ENCODE measurements at regions not wholly inside any gene's neighbourhood (a gene's known extent, or its start where the extent isn't known, plus 50 kb on each side); places are given as distances from the start of the nearest gene placed in this dataset.

DNA sequence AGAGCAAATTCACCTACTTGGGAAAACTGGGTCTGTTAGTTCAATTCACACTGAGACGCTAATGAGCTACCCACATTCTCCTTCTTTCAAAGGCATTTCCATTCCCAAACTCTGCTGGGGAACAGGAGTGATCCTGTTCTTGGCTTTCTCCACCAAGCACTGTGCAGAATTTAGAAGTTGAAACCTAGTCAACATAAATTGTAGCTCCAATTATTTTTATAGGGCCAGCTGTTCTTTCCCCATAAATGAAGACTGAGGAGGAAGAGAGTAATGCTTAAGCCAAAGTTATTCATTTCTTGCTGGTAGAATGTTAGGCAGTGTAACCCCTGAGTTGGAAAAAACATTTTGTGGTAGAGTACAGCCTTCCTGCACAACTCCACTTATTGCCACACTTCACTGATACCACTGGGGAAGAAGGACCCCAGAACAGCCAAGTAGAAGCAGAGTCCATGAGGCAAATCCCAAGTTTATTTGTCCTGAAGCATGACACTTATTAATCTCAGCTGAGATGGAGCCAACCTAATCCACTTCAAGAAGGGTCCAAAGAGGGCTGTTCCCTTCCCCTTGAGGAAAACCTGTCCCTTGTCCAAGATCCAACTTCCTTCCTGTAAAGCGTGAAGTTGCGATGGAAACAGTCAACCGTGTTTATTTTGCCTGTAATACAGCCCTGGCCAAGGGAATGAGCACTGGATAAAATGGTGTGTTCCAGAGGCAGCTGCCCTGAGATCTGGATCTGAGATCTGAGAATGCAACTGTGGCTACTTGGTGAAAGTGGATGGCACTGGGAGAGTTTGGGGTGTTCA is 151.8 kb downstream of the TBX5 start:
- DNase-seq: no peak

DNA sequence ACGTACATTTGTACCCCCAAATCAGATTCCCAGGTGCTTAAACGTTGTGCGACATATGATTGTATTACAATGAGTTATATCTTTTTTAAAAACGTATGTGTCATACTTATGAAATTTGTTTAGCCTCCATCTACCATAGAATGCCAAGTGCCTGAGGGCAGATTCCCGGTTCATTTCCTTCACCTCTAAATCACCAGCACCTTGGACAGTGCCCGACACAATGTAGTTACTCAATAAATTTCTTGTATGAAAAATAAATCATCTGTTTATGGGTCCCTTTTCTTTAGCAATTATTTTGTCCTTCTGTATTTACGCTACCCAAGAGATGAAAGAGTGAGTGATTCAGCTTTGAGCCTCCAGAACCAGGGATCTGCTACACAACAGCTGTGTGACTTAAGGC is 157.4 kb downstream of the TBX5 start:
- no peak for DNase-seq

DNA sequence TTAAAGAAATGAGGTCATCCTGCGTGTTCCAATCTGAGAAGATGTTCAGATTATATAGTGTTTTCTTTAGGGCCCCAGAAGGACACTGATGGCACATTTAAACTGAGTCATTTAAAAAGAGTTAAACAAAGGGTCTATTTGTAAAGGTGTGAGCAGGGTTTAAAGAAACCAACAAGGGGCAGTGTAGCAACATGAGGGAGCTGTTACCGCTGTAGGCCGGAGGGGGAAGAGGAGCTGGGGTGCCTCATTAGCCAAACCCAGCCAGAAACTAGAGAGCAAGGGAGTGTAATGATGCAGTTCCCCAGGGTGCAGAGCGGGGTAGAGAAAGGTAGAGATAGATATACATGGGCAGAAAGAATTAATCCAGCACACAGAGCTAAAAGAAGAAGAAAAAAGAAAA is 160.4 kb downstream of the TBX5 start:
- no peak for DNase-seq

DNA sequence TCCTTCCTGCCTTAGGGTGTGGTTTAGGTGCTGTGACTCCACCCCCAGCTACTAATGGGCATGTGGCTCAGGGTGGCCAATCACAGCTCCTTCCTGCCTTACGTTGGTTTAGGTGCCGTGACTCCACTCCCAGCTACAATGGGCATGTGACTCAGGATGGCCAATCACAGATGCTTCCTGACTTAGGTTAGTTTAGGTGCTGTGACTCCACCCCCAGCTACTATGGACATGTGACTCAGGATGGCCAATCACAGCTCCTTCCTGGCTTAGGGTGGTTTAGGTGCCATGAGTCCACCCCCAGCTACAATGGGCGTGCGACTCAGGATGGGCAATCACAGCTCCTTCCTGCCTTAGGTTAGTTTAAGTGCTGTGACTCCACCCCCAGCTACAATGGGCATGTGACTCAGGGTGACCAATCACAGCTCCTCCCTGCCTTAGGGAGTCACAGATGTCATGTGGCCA is 163.9 kb downstream of the TBX5 start:
- DNase-seq: no peak

DNA sequence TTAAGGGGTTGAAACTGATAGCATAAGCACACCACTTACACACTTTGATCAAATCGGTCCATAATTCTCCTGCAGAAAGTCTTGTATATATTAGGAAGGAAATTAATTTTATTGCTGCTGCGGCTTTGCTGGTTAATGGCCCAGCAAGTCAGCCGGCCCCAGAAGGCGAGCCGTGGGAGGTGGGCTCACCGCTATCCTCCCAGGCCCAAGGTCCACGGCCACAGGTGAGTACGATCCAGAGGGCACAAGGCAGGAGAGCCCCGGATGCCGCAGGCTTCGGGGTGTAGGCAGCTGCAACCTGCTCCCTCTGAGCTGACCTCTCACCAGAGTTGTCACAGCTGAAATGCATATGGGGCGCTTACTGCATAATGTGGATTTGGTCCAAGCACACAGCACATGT is 165.7 kb downstream of the TBX5 start:
- DNase-seq: no peak

DNA sequence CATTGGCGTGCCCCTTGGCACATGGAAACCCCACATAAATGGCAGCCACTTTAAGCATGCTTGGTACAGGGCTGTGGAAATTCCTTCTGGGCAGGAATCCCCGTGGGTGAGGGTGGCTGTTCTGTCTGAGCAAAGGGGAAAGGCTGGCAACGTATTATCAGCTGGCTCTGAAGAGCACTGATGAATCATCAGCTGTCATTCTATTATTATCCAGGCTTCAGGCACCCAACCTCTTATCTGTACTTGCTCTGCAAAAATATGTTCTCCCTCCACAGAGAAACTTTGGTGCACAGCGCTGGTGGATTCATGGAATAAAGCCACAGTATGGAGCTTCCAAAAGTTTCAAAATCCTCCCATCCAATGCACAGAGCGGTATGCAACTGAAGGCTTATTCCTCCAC is 167.1 kb downstream of the TBX5 start:
- DNase-seq: no peak

DNA sequence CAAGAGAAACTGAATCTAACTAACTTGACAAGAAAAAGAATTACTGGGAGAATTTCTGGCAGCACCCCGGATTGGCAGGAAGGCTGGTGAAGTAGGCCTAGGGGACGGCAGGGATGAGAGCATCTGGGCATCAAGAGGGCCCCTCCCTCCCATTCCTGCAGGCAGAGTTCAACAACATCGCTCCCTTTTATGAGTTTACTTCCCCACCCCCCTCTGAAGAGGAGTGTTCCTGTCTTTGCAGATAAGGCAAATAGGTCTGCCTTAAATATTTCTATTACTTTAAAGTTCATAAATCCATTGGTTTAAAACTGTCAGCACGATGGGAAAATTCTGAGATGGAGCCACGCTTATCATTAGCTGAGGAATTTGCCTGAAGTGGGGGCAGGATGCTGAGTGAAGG is 168.7 kb downstream of the TBX5 start:
- DNase-seq: no peak

DNA sequence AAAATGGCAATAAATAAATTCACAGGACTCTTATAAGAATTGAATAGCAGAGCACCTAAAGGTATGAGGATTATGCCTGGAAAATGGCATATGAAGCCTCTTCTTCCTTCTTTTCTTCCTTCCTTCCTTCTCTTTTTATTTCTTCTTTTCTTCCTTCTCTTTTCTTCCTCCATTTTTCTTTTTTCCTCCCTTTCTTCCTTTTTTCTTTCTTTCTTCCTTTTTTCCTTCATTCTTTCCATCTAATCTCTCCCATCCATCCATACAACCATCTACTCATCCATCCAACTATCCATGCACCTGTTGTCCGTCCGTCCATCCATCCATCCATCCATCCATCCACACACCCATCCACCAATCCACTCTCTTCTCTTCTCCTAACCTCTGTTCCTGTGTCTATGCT is 173.8 kb downstream of the TBX5 start:
- DNase-seq: no peak

DNA sequence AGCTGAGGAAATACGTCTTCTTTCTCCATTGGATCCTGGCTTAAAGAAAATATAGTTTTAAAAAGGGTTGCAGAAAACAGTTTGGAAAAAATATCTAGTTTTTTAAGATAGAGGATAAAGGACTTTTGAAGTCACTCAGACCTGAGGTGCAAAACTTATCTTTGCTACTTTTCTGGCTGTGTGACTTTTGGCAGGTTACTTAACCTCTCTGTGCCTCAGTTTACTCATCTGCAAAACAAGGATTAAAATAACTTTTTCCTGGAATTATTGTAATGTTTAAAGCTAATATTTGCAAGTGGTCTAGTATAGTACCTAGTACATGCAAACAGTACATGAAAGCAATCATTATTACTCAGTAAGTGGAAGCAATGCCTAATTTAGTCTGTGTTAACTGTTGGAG is 176.8 kb downstream of the TBX5 start:
- DNase-seq: no peak

DNA sequence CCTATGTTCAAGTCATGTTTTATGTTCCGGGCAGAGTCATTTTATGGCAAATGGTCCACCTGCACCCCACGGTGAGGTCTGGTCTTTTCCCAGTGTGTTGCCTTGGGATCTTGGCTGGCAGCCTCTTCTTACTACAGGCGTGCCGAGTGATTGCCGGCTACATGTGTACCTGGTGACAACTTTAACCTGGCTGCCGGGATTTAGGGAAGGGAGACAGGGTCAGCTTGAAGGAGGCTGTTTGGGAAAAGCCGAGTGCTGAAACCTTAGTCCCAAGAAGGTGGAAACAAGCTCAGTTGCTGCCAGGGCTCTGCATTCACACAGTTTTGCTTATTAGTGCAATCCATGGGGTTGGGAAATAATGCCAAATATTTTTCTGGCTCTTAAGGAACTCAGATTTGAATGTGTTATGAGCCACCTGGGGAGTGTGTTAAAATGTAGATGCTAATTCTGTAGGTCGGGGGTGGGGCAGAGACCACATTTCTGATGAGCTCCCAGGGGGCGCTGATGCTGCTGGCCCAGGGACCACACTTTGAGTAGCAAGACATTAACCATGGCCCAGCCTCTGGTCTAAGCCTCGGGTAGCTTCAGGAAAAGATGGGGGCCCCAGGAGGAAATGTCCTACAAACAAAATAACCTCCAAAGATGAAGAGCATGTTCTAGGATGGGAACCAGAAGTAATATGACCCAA is 179.6 kb downstream of the TBX5 start:
- DNase-seq: no peak

DNA sequence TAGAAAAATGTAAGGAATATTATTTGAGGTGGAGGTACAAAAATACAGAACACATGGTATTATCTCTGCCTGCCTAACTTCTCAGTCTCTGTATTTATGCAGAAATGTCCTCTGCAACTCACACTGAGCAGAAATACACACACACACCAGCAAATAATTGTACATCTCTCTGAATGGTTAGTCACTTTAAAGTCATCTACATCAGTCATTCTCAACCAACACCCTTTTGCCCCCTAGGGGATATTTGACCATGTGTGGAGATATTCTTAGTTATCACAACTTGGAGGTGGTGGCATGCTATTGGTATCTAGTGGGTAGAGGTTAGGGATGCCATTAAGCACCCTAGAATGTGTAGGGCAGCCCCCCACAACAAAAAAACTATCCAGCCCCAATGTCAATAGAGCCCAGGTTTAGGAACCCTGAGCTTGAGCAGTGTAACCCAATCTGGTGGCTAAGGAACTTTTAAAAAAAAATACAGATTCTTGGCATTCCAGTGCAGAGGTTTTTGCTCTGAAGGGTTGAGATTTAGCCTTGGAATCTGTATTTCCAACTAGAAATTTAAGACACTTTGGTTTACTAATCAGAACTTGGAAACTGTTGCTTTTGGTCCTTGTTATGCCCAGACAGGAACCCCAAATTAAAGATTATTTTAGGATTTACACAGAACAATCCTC is 183.8 kb downstream of the TBX5 start:
- no peak for DNase-seq

DNA sequence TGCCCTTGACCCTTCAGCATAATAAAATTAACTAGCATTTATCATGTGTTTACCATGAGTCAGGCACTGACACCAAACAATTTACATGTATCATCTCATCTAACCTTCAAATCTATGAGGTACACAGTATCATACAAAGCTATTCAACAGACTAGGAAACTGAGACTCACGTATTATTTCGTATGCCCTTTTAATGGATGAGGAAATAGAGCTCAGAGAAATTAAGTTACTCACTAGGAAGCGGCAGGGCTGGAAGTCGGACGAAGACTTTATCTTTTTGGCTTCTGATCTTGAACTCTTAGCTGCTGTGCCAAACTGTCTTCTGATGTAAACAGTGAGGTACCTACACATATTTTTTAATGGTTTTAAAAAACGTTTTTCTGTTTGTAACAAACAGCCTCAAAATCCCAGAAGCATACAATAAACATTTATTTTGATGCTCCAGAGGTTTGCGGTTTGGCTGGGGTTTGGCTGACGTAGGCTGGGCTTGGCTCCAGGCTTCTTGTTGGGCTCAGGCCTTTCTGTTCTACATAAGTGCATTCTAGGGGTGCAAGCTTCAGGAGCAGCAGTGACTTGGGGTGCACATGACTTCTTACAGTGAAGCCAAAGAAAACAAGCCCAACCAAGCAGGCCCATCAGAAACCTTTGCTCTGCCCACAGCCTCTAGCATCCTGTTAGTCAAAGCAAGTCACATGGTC is 184.7 kb downstream of the TBX5 start:
- no peak for DNase-seq

DNA sequence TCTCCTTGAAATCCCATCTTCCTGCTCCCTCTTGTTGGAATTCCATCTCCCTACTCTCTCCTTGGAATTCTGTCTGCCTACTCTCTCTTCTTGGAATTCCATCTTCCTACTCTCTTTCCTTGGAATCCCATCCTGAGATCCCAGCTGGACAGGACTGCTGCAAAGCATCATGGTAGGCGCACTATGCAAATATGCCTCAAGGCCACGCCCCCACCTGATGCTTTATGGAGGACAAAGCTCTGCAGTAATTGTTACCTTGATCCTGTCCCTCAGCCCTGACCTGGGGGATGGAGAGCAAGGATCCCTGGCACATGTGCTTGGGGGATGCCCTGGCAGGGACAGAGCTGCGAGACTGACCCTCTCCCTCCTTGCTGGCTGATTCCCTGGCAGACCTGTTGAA is 185.6 kb downstream of the TBX5 start:
- DNase-seq: no peak

DNA sequence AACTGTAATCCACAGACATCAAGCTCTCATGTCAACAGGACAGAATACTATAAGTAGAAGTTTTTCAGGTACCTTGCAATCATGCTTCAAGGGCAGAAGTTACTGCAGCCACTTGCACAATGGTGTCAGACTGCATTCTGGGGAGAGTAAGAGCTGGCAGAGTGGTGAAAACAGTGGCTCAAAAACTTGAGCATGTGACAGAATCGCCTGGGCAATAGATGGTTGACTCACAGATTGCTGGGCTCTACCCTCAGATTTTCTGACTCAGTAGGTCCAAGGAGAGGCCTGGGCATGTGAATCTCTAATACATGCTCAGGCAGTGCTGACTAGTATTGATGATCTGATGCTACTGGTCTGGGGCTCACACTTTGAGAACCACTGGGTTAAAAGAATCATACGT is 187.8 kb downstream of the TBX5 start:
- no peak for DNase-seq

DNA sequence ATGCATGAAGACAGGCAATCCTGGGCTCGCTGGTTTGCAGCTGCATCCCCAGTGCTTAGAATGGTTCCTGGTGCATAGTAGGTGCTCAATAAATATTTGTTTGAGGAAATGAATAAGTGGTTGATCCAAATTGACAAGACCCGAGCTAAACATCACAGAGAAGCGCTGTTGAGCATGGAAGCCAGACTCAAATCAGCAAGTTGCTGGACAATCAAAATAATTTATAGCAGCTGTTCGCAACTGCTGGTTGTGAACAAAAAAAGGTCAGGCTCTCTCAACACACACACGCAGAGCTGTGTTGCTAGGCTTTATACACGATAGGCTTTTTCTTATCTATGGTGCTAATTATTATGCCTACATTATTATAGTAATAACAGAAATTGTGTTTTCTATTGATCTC is 190.2 kb downstream of the TBX5 start:
- DNase-seq: peak; percentile 51

DNA sequence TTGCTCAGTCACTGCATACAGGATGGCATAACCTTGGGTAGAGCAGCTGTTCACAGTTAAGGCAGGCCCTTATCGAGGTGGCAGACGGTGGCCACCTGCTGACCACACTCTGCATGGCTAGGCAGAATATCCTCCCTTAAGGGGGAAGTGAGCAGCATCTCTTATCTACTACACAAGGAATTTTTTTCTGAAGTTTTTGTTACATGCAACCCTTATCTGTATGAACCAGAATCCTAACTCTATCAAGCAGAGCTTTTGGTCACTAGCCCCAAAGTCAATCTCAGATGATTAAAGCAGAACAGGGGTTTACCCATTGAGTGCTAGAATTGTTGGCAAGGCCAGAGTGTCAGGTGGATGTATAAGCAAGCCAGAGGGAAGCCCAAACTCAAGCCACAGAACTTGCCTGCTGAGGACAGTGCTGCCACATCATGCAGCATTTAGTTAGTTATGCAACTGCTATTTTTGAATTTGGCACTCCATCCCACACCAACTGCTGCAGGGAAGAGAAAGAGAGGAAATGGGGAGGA is 192.8 kb downstream of the TBX5 start:
- DNase-seq: no peak

DNA sequence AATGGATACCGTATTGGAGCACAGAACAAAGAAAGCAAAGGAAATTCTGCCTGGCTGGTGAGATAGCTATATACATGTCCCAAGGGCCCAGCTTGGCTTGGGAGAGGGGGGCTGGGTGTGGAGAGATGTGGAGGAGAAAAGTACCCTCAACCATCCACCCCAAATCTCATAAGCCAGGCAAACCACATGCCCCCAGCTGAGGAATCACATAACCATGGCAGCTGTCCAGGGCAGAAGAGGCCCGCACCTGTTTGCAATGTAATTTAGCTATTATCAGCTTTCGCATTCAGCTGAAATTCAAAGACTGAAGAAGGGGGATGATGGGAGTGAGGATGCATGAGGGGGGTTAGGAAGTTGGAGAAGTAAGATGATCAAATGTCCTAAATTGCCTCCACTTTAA is 196.1 kb downstream of the TBX5 start:
- no peak for DNase-seq

DNA sequence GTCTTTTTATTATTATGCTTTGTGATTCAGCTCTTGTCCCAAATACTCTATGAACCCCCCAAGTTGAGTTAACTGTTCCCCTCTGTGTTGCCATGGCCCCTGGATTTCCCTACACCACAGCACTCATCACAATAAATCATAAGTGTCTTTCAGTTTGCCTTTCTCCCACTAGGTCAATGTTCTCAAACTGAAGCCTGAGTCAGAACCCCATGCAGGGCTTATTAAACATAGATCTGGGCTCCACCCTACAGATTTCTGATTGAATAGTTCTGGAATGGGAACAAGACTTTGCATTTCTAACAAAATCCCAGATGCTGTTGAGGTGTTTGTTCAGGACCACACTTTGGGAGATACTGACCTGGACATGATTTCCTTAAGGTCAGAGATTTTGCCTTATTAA is 199.4 kb downstream of the TBX5 start:
- no peak for DNase-seq

DNA sequence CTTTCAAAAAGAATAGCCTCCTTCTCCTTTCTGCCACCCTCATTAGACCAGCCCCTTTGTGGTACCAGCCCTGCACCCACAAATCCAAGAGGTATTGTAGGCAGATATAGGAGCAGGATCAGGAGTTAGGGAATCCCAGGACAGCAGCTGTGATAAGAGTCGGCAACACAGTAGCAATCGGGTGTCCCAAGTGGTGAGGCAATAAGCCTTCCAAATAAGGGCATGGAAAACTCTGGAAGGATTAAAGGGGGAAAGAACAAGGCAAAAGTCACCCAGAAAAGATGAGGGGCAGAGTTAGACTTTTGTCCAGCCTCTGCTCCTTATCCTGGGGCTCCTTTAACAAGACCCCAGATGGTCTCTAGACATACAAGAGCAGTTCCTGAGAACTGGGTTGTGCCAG is 204.2 kb downstream of the TBX5 start:
- DNase-seq: no peak

DNA sequence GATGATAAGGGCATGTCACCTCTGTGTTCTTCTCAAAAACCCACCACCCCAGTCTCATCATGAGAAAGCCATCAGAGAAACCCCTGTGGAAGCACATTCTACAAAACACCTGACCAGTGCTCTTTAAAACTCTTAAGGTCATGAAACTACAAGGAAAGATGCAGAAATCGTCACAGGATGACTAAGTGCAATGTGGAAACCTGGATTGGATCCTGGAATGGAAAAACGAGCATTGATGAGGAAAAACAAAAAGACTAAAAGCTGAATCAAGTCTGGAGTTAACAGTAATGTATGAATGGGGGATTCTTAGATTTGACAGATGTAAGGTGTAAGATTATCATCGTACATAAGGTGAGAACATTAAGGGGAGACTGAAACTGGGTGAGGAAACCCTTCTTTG is 211.0 kb downstream of the TBX5 start:
- no peak for DNase-seq

DNA sequence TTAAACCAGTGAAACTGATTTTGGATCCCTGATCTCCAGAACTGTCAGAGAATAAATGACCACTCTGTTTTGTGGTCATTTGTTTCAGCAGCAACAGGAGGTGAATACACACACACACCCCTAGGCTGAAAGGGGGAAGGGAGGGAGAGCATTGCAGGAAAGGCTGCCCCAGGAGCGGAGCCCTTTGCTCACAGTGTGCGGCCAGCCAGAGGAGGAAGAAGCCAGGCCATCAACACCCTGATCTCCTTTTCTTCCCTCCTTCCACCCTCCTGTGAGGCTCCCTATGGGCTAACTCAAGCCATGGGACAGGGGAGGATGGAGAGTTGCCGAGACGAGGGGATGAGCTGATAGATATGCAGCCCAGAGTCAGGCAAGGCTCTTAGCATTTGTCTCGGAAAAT is 211.9 kb downstream of the TBX5 start:
- no peak for DNase-seq

DNA sequence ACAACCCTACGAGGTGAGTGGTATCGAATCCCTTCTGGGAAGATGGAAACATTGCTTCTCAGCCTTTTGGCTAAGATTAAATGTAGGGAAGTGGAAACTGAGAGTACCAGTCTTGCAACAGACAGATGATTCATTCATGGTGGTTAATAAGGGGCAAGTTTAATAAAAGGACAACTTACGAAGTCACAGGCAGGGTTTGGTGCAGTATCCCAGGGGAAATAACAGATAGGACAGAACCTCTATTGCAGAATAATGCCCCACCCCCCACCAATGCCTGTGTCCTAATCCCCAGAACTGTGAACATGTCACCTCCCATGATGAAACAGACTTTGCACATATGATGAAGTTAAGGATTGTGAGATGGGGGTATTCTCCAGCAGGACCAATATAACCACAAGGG is 212.5 kb downstream of the TBX5 start:
- no peak for DNase-seq
